ENCODE measurements at regions not wholly inside any gene's neighbourhood (a gene's known extent, or its start where the extent isn't known, plus 50 kb on each side); places are given as distances from the start of the nearest gene placed in this dataset.

GRCh38 chr4:174138616-174139015 is 144.9 kb downstream of the FBXO8 start:
- TF ChIP-seq, protein P1, sequence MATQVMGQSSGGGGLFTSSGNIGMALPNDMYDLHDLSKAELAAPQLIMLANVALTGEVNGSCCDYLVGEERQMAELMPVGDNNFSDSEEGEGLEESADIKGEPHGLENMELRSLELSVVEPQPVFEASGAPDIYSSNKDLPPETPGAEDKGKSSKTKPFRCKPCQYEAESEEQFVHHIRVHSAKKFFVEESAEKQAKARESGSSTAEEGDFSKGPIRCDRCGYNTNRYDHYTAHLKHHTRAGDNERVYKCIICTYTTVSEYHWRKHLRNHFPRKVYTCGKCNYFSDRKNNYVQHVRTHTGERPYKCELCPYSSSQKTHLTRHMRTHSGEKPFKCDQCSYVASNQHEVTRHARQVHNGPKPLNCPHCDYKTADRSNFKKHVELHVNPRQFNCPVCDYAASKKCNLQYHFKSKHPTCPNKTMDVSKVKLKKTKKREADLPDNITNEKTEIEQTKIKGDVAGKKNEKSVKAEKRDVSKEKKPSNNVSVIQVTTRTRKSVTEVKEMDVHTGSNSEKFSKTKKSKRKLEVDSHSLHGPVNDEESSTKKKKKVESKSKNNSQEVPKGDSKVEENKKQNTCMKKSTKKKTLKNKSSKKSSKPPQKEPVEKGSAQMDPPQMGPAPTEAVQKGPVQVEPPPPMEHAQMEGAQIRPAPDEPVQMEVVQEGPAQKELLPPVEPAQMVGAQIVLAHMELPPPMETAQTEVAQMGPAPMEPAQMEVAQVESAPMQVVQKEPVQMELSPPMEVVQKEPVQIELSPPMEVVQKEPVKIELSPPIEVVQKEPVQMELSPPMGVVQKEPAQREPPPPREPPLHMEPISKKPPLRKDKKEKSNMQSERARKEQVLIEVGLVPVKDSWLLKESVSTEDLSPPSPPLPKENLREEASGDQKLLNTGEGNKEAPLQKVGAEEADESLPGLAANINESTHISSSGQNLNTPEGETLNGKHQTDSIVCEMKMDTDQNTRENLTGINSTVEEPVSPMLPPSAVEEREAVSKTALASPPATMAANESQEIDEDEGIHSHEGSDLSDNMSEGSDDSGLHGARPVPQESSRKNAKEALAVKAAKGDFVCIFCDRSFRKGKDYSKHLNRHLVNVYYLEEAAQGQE (IDR thresholded peaks at IDR 0.05; ENCODE audit: insufficient read depth in 1 of 2, low read depth in 2 of 2, low read length in 2 of 2): no peak
- no peak for TF ChIP-seq FOXP2 (optimal IDR thresholded peaks at IDR 0.05; ENCODE audit: borderline replicate concordance, extremely low read depth, extremely low read length, insufficient read depth)
- TF ChIP-seq TAF1 (IDR thresholded peaks at IDR 0.05; ENCODE audit: borderline replicate concordance, insufficient read depth, low read length): no peak
- TF ChIP-seq POLR2AphosphoS5 (IDR thresholded peaks at IDR 0.05; ENCODE audit: low read depth, low read length): no peak
- TF ChIP-seq SIN3A (IDR thresholded peaks at IDR 0.05; ENCODE audit: borderline replicate concordance, insufficient read depth, low read length): no peak

- TF ChIP-seq, protein P1 (IDR thresholded peaks at IDR 0.05; ENCODE audit: insufficient read depth in 1 of 2, low read depth in 2 of 2, low read length in 2 of 2): peak in 1 of 2 experiments; percentile 67; a peak in 2 of 4 replicates
- no peak for TF ChIP-seq TAF1 (IDR thresholded peaks at IDR 0.05; ENCODE audit: borderline replicate concordance, insufficient read depth, low read length)
Observed at GRCh38 chr4:174137698-174138097, 145.8 kb downstream of the FBXO8 start.

DNA sequence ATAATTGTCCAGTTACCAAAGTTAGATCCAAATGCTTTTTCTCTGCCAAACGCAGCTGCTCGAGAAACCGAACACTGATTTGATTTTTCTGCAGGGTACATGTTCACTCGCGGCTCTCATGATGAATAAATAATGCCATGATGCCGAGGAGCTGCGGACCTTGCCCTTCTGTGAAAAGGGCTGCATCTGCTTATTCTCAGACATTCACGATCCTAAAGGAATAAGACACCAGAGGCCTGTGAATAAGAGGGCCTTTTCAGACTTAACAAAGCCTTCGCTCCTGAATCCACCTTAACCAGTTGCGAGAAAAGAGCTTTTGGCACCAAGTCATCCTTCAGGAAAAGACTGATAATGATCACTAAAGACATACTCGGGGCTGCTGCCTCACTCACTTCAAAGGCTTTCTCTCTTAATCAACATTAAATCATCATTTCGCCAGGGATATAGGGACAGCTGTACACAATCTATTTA is 147.5 kb downstream of the FBXO8 start:
- TF ChIP-seq TAF1 (IDR thresholded peaks at IDR 0.05; ENCODE audit: borderline replicate concordance, insufficient read depth, low read length): no peak
- no peak for TF ChIP-seq POLR2AphosphoS5 (IDR thresholded peaks at IDR 0.05; ENCODE audit: low read depth, low read length)
- TF ChIP-seq FOXP2 (optimal IDR thresholded peaks at IDR 0.05; ENCODE audit: borderline replicate concordance, extremely low read depth, extremely low read length, insufficient read depth): no peak
- TF ChIP-seq, protein P1 (IDR thresholded peaks at IDR 0.05; ENCODE audit: insufficient read depth in 1 of 2, low read depth in 2 of 2, low read length in 2 of 2): no peak

- no peak for TF ChIP-seq FOXP2 (optimal IDR thresholded peaks at IDR 0.05; ENCODE audit: borderline replicate concordance, extremely low read depth, extremely low read length, insufficient read depth)
- no peak for TF ChIP-seq TAF1 (IDR thresholded peaks at IDR 0.05; ENCODE audit: borderline replicate concordance, insufficient read depth, low read length)
- TF ChIP-seq, protein P1 (IDR thresholded peaks at IDR 0.05; ENCODE audit: insufficient read depth in 1 of 2, low read depth in 2 of 2, low read length in 2 of 2): no peak
- TF ChIP-seq POLR2AphosphoS5 (IDR thresholded peaks at IDR 0.05; ENCODE audit: low read depth, low read length): no peak
- no peak for TF ChIP-seq SIN3A (IDR thresholded peaks at IDR 0.05; ENCODE audit: borderline replicate concordance, insufficient read depth, low read length)
Observed at GRCh38 chr4:174135530-174135929, 147.9 kb downstream of the FBXO8 start.

GRCh38 chr4:174134361-174134760 is 149.1 kb downstream of the FBXO8 start:
- TF ChIP-seq POLR2AphosphoS5 (IDR thresholded peaks at IDR 0.05; ENCODE audit: low read depth, low read length): no peak
- TF ChIP-seq, protein P1 (IDR thresholded peaks at IDR 0.05; ENCODE audit: insufficient read depth in 1 of 2, low read depth in 2 of 2, low read length in 2 of 2): no peak

Measured in PFSK-1 (cell line).